Ectodermal cell (in vitro differentiated cells): ENCODE measurements at regions not wholly inside any gene's neighbourhood (a gene's known extent, or its start where the extent isn't known, plus 50 kb on each side); places are given as distances from the start of the nearest gene placed in this dataset.

Experiments
- H3K27ac ChIP-seq: 2 replicates; pipeline ENCODE4 v1.7.0; 2013; ENCODE audit warnings: mild to moderate bottlenecking, low read depth, low read length; ENCODE audit not compliant: insufficient read depth, poor library complexity, severe bottlenecking
- H3K27me3 ChIP-seq: 2 replicates; pipeline ENCODE4 v1.7.0; 2013; ENCODE audit warnings: mild to moderate bottlenecking, low read length; ENCODE audit not compliant: insufficient read depth, control insufficient read depth, poor library complexity, severe bottlenecking
- H3K36me3 ChIP-seq: one replicate; pipeline ENCODE4 v1.7.0; 2013; ENCODE audit warnings: low read length; ENCODE audit not compliant: control insufficient read depth, insufficient read depth
- H3K4me1 ChIP-seq: one replicate; pipeline ENCODE4 v1.7.0; 2013; ENCODE audit warnings: low read length; ENCODE audit not compliant: control insufficient read depth, insufficient read depth
- H3K4me3 ChIP-seq: 2 replicates; pipeline ENCODE4 v1.7.0; 2013; ENCODE audit warnings: low read depth, low read length, control low read depth; ENCODE audit not compliant: insufficient read depth
- H3K9me3 ChIP-seq: 2 replicates; pipeline ENCODE4 v1.7.0; 2013; ENCODE audit warnings: mild to moderate bottlenecking, low read length, moderate library complexity; ENCODE audit not compliant: control insufficient read depth
- WGBS, 2 experiments: methylation state at CpG; one replicate each; pipeline ENCODE4 v1.1.7; 2013; ENCODE audit warnings: missing lambda C conversion rate in 2 of 2; 5-methylcytosine and 5-hydroxymethylcytosine counted together

DNA sequence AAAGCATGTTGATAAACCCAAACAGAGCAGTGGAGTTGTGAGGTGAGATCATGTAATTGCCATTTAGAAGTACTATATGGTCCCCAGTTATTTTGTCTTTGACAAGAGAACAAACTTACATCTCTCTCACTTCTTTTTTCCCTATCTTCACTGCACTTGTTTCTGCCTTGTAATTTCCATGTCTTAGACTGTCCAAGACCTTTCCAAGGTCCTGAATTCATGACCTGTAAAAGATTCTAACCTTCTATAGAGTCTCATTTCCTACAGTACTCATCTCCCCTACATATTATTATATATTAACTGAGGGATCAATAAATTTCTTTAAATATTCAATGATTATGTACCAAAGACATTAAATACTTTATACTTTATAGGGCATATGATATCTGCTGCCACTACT, 295.3 kb upstream of the KIF2B start:
- Histone ChIP-seq H3K4me3 (no peak overlapping the region), H3K27me3 (no peaks in the 10 kb centered on the region), H3K27ac (no peak overlapping the region), H3K4me1 (no peaks in the 10 kb centered on the region), H3K9me3 (no peaks in the 10 kb centered on the region), H3K36me3 (no peaks in the 10 kb centered on the region)

DNA sequence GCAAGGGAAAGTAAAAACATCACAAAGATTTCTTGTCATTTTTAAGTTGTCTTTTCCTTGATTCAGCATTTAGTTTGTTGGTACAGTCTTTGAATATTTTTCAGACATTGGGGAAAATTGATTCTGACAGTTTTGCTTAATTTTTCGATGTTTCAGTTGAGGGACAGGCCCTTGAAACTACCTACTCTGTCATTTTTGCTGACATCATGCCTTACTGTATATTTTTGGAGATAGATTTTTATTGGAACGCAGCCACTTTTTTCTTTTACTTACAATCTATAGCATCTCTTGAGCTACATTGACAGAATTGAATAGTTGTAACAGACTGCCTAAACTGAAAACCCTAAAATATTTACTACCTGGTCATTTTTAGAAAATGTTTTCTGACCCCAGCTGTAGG, 297.1 kb upstream of the KIF2B start:
- Histone ChIP-seq H3K9me3 (no peaks in the 10 kb centered on the region), H3K27ac (no peak overlapping the region)
- WGBS, 2 experiments, result 100% methylated on average over 1 of the region's 2 CpGs

GRCh38 chr17:53516636-53517035, 306.1 kb upstream of the KIF2B start:
- H3K27me3 ChIP-seq, result no peaks in the 10 kb centered on the region
- WGBS, 2 experiments, result 16 to 54% methylated on average over 2 to 3 of the region's 3 CpGs

More for the DNA sequence above, 297.1 kb upstream of the KIF2B start:
- H3K4me3 ChIP-seq, result no peak overlapping the region
- H3K27me3 ChIP-seq, result no peaks in the 10 kb centered on the region
- no peaks in the 10 kb centered on the region for H3K36me3 ChIP-seq
- no peaks in the 10 kb centered on the region for H3K4me1 ChIP-seq

DNA sequence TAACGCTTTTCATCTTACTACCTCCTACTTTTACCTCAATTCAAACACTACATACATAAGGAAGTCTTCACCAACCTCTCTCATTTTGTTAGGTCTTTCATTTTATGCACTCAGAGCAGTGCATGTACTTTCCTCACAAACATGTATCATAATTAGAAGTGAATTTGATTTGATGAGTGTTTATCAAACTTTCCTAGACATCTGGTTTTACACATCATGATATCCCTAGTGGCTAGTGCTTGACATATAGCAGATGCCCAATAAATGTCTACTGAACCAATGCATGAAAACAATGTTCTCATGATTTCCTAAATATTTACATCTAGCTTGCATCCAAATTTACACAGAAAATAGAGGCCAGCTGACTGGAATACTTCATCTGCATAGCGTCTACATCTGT, 323.4 kb upstream of the KIF2B start:
- H3K4me1 ChIP-seq, result no peaks in the 10 kb centered on the region
- H3K27me3 ChIP-seq, result no peaks in the 10 kb centered on the region
- H3K9me3 ChIP-seq, result no peaks in the 10 kb centered on the region
- H3K36me3 ChIP-seq, result no peaks in the 10 kb centered on the region
- H3K4me3 ChIP-seq, result no peak overlapping the region
- H3K27ac ChIP-seq, result no peak overlapping the region
- WGBS, 2 experiments, result 80 to 94% methylated on average over 1 to 2 of the region's 2 CpGs

More at GRCh38 chr17:53516636-53517035, 306.1 kb upstream of the KIF2B start:
- Histone ChIP-seq H3K4me1 (no peaks in the 10 kb centered on the region), H3K9me3 (no peaks in the 10 kb centered on the region), H3K4me3 (no peak overlapping the region), H3K36me3 (no peaks in the 10 kb centered on the region), H3K27ac (no peak overlapping the region)

DNA sequence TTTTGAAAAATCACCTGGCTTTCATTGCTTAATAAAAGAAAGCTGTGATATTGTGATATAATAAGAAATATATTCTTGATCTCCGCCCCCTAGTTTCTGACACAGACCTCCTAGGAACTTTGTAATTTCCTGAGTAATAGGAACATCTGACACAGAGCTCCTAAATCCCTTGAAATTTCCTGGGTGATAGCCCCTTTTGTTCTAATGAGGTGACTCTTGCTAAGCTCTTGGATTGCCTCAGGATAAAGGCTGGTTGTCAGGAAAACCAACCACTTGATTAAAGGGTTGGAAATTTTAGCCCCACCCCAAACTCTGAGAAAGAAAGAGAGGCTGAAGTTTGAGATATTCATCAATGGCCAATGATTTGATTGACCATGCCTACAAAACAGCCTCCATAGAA, 326.4 kb upstream of the KIF2B start:
- 88% methylated on average over 1 of the region's 1 CpG; no CpG with 5 or more reads in 1 of the 2 experiments for WGBS, 2 experiments
- no peak overlapping the region for H3K4me3 ChIP-seq
- H3K36me3 ChIP-seq, result no peaks in the 10 kb centered on the region
- no peaks in the 10 kb centered on the region for H3K27me3 ChIP-seq
- no peaks in the 10 kb centered on the region for H3K9me3 ChIP-seq
- H3K27ac ChIP-seq, result no peak overlapping the region
- no peaks in the 10 kb centered on the region for H3K4me1 ChIP-seq

DNA sequence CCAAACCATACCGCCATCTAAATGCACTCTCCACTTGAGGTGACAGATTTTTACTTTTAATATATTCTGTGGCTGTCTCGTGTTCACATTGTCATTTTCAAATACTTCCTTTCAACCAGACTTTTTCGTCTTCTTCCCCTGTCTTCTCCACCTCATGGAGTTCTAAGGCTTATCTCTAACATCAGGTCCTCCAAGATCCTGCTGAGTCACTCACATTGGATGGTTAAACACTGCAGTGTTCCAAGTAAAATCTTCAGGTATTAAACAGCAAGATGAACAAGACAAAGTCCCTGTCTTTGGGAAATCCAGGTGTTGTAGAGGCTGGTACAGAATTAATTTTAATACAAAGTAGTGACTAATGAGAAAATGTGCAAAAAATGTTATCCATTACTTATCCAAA, 330.2 kb upstream of the KIF2B start:
- no peak overlapping the region for H3K27ac ChIP-seq
- H3K27me3 ChIP-seq, result no peaks in the 10 kb centered on the region
- no peaks in the 10 kb centered on the region for H3K36me3 ChIP-seq
- H3K9me3 ChIP-seq, result no peaks in the 10 kb centered on the region
- H3K4me1 ChIP-seq, result no peaks in the 10 kb centered on the region
- 94 to 95% methylated on average over 3 of the region's 3 CpGs for WGBS, 2 experiments
- H3K4me3 ChIP-seq, result no peak overlapping the region

- no peak overlapping the region for H3K27ac ChIP-seq
- H3K36me3 ChIP-seq, result no peaks in the 10 kb centered on the region
- H3K9me3 ChIP-seq, result no peaks in the 10 kb centered on the region
- no peak overlapping the region for H3K4me3 ChIP-seq
- H3K4me1 ChIP-seq, result no peaks in the 10 kb centered on the region
- H3K27me3 ChIP-seq, result no peaks in the 10 kb centered on the region
Observed at GRCh38 chr17:53490447-53490968, 332.2 kb upstream of the KIF2B start.

GRCh38 chr17:53483704-53484103, 339.0 kb upstream of the KIF2B start:
- Histone ChIP-seq H3K4me1 (no peaks in the 10 kb centered on the region), H3K36me3 (no peaks in the 10 kb centered on the region), H3K27me3 (no peaks in the 10 kb centered on the region), H3K27ac (no peak overlapping the region), H3K4me3 (no peak overlapping the region), H3K9me3 (no peaks in the 10 kb centered on the region)
- WGBS, 2 experiments, result 86 to 93% methylated on average over 1 of the region's 1 CpG

DNA sequence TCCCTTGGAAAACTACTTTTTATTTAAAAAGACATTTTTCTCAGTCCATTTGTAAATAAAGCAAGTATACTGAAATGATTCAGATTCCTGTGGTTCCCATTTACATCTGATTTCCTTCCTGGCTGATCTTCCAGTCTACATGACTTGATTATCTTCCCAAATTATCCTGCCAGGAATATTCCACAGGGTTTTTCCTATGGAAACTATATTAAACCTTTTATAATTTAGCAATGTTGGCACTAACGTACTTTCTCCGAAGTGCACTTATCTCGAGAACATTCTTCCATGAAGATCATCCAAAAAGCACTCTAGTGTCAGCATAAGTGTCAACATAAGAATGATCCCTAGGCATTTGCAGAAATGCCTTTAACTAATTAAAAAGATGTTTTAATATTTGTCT, 347.7 kb upstream of the KIF2B start:
- Histone ChIP-seq H3K27me3 (no peaks in the 10 kb centered on the region), H3K36me3 (no peaks in the 10 kb centered on the region), H3K27ac (no peak overlapping the region), H3K4me3 (no peak overlapping the region), H3K4me1 (no peaks in the 10 kb centered on the region), H3K9me3 (no peaks in the 10 kb centered on the region)
- 93 to 97% methylated on average over 3 of the region's 3 CpGs for WGBS, 2 experiments

DNA sequence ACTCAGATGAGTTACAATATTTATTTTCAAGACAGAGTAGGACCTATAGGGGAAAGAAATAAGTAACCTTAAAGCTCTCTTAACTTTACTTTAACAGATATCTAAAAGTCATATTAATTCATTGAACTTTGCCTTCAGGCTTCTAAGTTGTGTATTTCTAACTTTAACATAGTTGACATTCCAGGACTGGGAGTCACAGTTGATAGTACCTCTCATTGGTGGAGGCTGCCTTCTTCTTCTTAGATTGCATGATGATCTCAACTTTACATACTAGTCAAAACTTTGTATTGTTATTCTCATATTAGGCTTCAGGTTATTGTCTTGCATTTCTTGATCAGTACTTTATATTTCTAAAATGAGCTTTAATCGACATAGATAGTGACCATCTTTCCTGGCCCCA, 350.1 kb upstream of the KIF2B start:
- no peaks in the 10 kb centered on the region for H3K9me3 ChIP-seq
- H3K27ac ChIP-seq, result no peak overlapping the region
- no CpG with 5 or more reads among the region's 1 CpG for WGBS, 2 experiments
- H3K4me3 ChIP-seq, result no peak overlapping the region
- H3K4me1 ChIP-seq, result no peaks in the 10 kb centered on the region
- no peaks in the 10 kb centered on the region for H3K36me3 ChIP-seq
- H3K27me3 ChIP-seq, result no peaks in the 10 kb centered on the region

DNA sequence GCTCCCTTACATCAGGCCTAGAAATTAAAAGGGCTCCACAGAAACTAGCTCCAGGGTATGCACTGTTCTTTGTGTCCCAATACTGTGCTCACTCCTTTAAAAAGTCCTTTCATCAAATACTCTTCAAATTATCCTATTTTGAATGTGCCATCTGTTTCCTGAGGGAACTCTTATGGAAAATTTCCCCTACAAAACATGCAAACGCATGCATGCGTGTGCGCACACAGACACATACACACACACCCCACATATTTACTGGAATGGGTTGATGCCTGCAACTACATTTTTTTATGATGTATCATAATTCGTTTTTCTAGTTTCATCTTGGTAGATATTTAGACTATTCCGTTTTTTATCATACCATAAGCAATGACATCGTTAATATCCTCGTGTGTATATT, 351.2 kb upstream of the KIF2B start:
- Histone ChIP-seq H3K4me3 (no peak overlapping the region), H3K36me3 (no peaks in the 10 kb centered on the region), H3K4me1 (no peaks in the 10 kb centered on the region), H3K9me3 (no peaks in the 10 kb centered on the region), H3K27ac (no peak overlapping the region), H3K27me3 (no peaks in the 10 kb centered on the region)
- 95 to 97% methylated on average over 2 to 3 of the region's 7 CpGs for WGBS, 2 experiments
